ENCODE measurements at regions not wholly inside any gene's neighbourhood (a gene's known extent, or its start where the extent isn't known, plus 50 kb on each side); places are given as distances from the start of the nearest gene placed in this dataset.

DNA sequence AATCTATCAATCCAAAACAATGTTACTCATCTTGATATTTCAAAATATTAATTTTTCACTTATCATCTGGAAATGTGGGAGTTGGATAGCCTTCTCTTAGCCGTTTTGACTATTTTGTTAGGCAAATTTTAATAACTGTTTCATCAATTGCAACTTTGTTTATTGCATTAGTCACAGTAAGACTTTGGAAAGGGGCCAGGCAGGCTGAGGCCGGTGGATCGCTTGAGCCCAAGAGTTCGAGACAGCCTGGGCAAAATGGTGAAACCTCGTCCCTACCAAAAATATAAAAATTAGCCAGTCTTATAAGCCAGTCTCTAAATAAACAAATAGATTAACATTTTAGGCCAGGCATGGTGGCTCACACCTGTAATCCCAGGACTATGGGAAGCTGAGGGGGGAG is 113.0 kb upstream of the NR5A2 start:
- no peak for TF ChIP-seq POLR2AphosphoS5 (IDR thresholded peaks at IDR 0.05; ENCODE audit: borderline replicate concordance, low read depth, low read length)
- no peak for TF ChIP-seq EZH2 (IDR thresholded peaks at IDR 0.05)

Data from SK-N-MC (cell line).